Natural killer cell treated with Interleukin-12 subunit alpha and Interleukin-12 subunit beta and Interleukin-15 and Interleukin-18, amount 100 ng/mL, for 72 hours (primary cell): ENCODE measurements at regions not wholly inside any gene's neighbourhood (a gene's known extent, or its start where the extent isn't known, plus 50 kb on each side); places are given as distances from the start of the nearest gene placed in this dataset.
"Not testable (repeated sequence)": the region's sequence is repeated elsewhere in the genome, so short reads cannot be mapped to it uniquely, and the experiment has no call there.

Source experiments
- ATAC-seq, 2 donors: fragments of 150-1000 bp; cut with Tn5 transposase in 1 of 2; sonication (Bioruptor Pico), chemical (Tn5 transposase) in 1 of 2; 2 replicates each; pipeline ENCODE4 v1.10.0; 2021
- DNase-seq: peaks from one replicate; pipeline ENCODE4 v3.0.0; 2022; ENCODE audit warnings: low spot score
- H3K27ac Mint-ChIP-seq, 2 donors: 1 replicate in 1 of 2; 2 replicates in 1 of 2; pipeline ENCODE4 v1.8.0; 2022; ENCODE audit warnings: mixed read lengths in 2 of 2, mild to moderate bottlenecking in 1 of 2, moderate library complexity in 1 of 2
- H3K27me3 Mint-ChIP-seq, 2 donors: 1 replicate in 1 of 2; 2 replicates in 1 of 2; pipeline ENCODE4 v1.8.0; 2022; ENCODE audit warnings: mixed read lengths in 2 of 2
- H3K36me3 Mint-ChIP-seq: one replicate; pipeline ENCODE4 v1.8.0; 2022; ENCODE audit warnings: mixed read lengths
- H3K4me1 Mint-ChIP-seq, 2 donors: 1 replicate in 1 of 2; 2 replicates in 1 of 2; pipeline ENCODE4 v1.8.0; 2022; ENCODE audit warnings: low read depth in 2 of 2, mixed read lengths in 2 of 2, mild to moderate bottlenecking in 1 of 2
- H3K4me3 Mint-ChIP-seq: one replicate; pipeline ENCODE4 v1.8.0; 2022; ENCODE audit warnings: mixed read lengths
- H3K9me3 Mint-ChIP-seq: 2 replicates; pipeline ENCODE4 v1.8.0; 2022; ENCODE audit warnings: mixed read lengths

DNA sequence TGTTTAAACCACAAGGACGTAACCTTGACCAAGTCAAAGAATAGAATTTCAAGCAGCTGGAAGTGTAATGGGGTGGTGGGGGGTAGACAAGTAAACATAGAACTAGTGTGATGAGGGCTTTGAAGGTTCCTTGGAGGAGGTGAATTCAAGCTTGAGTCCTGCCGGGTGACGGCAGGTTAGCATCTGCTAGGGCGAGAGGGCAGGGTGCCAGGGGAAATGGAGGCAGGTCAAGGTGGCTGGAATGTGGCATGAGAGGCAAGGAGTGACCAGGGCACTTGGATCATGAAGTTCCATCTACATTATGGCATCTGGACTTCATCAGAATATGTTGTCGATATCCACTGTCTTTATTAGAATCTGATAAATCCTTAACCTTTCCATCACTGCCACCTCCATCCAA lies 207.5 kb upstream of the SLC35B3 start:
- Mint-ChIP-seq H3K4me3 (no peak overlapping the region), H3K27ac (no peak overlapping the region)
- no peak for DNase-seq

DNA sequence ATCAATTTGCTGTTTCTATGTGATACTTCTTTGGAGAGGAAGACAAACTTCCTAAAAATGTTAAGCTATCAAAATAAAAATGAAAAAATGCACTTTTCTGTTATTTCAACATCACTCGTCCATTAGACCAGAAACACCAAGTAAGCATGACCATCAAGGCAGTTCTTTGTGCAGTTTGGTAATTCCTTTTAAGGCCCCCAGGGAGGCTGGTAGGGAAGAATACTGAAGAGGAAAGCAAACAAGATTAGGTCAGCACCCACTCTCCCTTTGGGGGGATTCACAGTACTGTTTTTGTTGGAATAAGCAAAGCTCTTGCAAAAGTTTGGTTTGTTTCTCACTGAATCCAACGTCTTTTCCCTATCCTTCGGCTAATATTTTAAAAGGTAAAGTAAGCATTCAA lies 206.8 kb upstream of the SLC35B3 start:
- no peak overlapping the region for H3K4me3 Mint-ChIP-seq
- no peaks in the 10 kb centered on the region for H3K36me3 Mint-ChIP-seq
- no peak for ATAC-seq
- H3K9me3 Mint-ChIP-seq: peaks cover 15% of the 10 kb centered on the region
- H3K27ac Mint-ChIP-seq: no peak overlapping the region
- no peak for DNase-seq
- no peaks in the 10 kb centered on the region for H3K27me3 Mint-ChIP-seq
- no peaks in the 10 kb centered on the region for H3K4me1 Mint-ChIP-seq

More for the DNA sequence above, 207.5 kb upstream of the SLC35B3 start:
- H3K9me3 Mint-ChIP-seq: peaks cover 15% of the 10 kb centered on the region
- H3K4me1 Mint-ChIP-seq: no peaks in the 10 kb centered on the region
- no peak for ATAC-seq
- H3K36me3 Mint-ChIP-seq: no peaks in the 10 kb centered on the region
- no peaks in the 10 kb centered on the region for H3K27me3 Mint-ChIP-seq

DNA sequence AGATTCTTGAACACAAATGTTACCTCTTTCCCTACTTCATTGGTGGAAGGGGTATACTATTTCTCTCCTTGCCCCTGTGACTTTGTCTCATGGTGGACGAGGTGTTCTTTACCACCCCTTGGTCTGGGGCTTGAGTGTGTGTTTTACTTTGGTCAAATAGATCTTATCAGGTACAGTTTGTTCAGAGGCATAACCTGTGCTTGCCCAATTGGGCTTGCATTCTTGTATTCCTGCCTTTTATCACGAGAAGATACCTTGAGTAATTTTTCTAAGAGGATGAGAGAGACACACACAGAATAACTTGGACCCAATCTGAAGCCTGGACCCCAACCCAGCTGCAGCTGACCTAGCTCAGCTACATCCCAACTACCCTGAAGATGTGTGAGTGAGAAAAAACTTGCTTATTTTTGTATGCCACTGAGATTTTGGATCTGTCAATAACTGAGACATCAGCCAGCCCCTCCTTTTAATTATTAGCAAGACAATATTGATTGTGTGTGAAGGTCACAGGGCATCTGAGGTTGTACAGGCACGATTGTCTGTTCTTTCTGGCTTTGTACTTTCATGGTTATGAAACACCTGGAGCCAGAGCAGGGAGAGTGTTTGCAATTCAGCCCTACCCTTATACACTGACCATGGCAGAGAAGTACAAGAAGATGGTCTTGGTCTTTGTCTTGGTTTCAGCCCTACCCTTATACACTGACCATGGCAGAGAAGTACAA lies 204.7 kb upstream of the SLC35B3 start:
- ATAC-seq: no peak
- H3K4me3 Mint-ChIP-seq: no peak overlapping the region
- no peak overlapping the region for H3K27ac Mint-ChIP-seq
- no peak for DNase-seq
- no peaks in the 10 kb centered on the region for H3K4me1 Mint-ChIP-seq
- no peaks in the 10 kb centered on the region for H3K36me3 Mint-ChIP-seq
- H3K27me3 Mint-ChIP-seq: no peaks in the 10 kb centered on the region
- H3K9me3 Mint-ChIP-seq: peaks cover 15% of the 10 kb centered on the region

DNA sequence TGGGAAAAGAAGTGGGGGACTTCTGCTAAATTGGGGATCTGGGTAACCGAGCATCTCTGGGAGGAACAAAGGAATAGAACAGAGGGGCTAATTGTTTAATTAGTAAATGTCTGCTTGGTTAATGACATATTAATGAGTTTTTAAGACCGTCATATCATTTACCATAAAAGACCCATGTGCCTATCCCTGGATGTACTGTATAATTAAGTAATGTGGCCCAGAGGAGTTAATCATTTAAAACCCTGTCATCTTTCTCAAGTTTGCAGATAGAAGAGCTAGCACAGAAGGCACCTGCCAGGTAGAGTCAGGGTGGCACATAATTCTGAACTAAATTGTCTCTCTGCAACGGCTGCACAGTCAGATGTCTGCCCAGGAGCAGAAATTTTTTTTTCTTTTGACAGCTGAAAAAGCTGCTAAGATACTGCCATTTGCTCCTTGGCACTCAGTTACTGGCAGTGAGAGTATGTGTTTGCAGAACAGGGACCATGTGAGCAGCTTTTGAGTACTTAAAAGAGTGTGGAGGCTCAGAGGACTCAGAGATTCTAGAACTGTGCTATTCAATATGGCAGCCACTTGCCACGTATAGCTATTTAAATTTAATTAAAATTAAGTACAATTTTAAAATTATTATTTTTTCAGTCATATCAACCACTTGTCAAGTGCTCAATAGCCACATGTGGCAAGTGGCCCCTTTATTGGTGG lies 202.7 kb upstream of the SLC35B3 start:
- no peaks in the 10 kb centered on the region for H3K27me3 Mint-ChIP-seq
- no peak overlapping the region for H3K27ac Mint-ChIP-seq
- H3K36me3 Mint-ChIP-seq: no peaks in the 10 kb centered on the region
- no peak overlapping the region for H3K4me3 Mint-ChIP-seq
- H3K9me3 Mint-ChIP-seq: peaks cover 15% of the 10 kb centered on the region
- DNase-seq (no peak), ATAC-seq (no peak)
- no peaks in the 10 kb centered on the region for H3K4me1 Mint-ChIP-seq

DNA sequence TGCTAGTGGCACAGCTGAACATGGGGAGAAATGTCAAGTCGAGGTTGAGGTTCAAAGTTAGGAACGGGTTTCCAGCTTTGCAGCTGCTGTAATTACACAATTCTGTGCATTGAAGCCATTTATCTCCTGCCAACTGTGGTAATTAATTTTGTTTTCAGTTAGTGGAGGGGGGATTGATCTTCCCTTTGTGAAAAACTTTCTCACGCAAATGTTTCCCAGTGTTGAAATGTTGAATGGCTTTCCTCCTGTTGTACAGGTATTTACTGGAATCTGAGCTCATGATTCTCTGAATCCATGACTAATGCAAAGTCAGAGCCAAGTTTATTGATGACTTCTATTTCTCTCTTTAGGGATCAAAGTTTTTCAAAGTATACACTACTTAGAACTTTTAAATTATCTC lies 198.4 kb upstream of the SLC35B3 start:
- DNase-seq: no peak
- H3K9me3 Mint-ChIP-seq: peaks cover 4% of the 10 kb centered on the region

DNA sequence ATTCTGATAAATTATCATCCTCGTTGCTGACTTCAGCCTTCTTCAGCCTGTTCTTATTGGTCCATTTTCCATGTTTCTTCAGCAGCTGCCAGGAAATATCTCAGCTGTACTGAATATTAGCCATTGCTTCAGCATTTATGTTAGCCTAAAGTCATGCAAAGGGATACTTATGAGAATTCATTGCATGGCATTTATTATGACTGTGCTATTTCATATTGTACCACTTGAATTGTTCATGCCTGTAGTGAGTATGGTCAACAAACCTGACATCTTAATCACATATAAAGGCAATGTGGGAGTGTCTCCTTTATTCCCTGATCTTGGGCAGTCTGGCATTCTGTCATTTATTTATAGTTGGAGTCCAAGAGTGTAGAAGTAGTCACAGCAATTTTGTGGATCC lies 193.4 kb upstream of the SLC35B3 start:
- H3K9me3 Mint-ChIP-seq: no peaks in the 10 kb centered on the region
- H3K27me3 Mint-ChIP-seq: no peaks in the 10 kb centered on the region
- H3K27ac Mint-ChIP-seq: no peak overlapping the region
- no peaks in the 10 kb centered on the region for H3K4me1 Mint-ChIP-seq
- no peak for ATAC-seq
- H3K4me3 Mint-ChIP-seq: no peak overlapping the region
- no peaks in the 10 kb centered on the region for H3K36me3 Mint-ChIP-seq
- no peak for DNase-seq

More for the DNA sequence above, 198.4 kb upstream of the SLC35B3 start:
- no peaks in the 10 kb centered on the region for H3K27me3 Mint-ChIP-seq
- no peak for ATAC-seq
- H3K4me3 Mint-ChIP-seq: no peak overlapping the region
- no peaks in the 10 kb centered on the region for H3K36me3 Mint-ChIP-seq
- H3K27ac Mint-ChIP-seq: no peak overlapping the region
- no peaks in the 10 kb centered on the region for H3K4me1 Mint-ChIP-seq

DNA sequence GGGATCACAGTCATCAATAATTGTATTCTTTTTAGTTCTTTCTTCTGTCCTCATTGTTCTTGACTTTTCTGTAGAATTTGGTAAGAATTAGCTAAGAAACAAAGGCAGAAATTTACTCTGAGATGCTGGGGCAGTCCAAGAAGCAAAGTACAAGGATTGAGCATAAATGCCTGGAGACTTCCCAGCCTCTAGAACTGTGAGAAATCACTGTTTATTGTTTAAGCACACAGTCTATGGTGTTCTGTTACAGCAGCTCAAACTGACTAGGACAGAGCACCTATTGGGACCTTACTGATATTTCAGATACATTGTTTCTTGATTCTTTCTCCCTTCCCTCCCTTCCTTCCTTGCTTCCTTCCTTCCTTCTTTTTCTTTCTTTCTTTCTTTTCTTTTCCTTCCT lies 192.7 kb upstream of the SLC35B3 start:
- Mint-ChIP-seq H3K36me3 (no peaks in the 10 kb centered on the region), H3K27me3 (no peaks in the 10 kb centered on the region), H3K9me3 (no peaks in the 10 kb centered on the region), H3K4me1 (no peaks in the 10 kb centered on the region), H3K27ac (no peak overlapping the region), H3K4me3 (no peak overlapping the region)
- ATAC-seq: no peak
- no peak for DNase-seq

DNA sequence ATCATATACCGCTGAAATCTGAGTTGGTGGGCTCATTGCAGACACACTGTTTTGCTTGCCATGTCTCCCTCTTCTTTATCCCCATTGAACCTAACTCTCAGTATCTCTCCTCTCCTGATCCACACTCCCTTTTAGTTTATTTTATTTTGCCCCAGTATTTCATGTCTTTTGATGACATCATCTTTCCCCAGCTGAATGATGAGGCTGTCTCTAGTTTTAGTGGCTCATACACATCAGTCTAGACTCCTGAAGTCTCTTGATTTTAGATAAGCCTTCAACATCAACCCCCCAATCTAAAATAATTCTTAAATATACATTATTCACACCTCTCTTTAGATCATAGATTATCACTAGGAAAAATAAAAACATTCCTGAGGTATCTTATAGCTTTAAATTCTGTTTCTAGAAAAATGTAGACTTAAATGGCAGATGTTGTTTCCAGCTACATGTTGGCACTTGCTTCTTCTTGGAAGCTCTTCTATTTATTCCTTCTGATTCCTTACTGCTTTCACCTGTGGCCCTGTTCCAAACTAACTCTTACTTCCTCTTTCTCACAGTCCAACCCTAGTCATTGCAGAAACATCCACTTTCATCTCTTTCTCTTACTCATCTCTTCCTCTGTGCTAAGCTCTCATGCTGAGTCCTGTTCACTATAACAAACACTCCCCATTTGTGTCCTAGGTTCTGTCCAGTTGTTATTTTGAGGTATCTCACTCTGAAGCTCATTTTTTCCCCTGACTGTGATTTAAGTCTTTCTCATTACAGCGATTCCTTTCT lies 191.9 kb upstream of the SLC35B3 start:
- H3K4me3 Mint-ChIP-seq: no peak overlapping the region

DNA sequence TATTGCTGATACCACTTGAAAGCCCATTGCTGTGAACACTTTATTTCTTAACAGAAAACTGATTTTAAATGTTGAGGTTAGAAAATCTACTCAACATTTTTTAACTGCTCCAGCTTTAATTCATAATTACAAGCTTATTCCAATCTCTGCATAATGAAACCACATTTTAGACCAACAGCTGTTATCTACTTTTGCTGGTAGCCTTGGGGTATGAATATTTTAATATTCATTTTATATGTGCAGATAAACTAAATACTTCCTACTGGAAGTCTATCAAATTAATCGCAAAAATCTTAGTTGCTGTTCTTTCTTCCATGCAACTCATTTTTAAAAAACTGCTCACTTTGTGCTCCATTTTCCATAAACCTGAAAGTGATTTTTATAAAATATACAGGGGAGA lies 189.3 kb upstream of the SLC35B3 start:
- Mint-ChIP-seq H3K27ac (no peak overlapping the region), H3K36me3 (no peaks in the 10 kb centered on the region), H3K4me3 (no peak overlapping the region), H3K9me3 (no peaks in the 10 kb centered on the region), H3K4me1 (no peaks in the 10 kb centered on the region), H3K27me3 (no peaks in the 10 kb centered on the region)
- ATAC-seq (no peak), DNase-seq (no peak)

More for the DNA sequence above, 191.9 kb upstream of the SLC35B3 start:
- no peak for DNase-seq
- Mint-ChIP-seq H3K4me1 (no peaks in the 10 kb centered on the region), H3K9me3 (no peaks in the 10 kb centered on the region), H3K27ac (no peak overlapping the region), H3K27me3 (no peaks in the 10 kb centered on the region), H3K36me3 (no peaks in the 10 kb centered on the region)
- no peak for ATAC-seq

DNA sequence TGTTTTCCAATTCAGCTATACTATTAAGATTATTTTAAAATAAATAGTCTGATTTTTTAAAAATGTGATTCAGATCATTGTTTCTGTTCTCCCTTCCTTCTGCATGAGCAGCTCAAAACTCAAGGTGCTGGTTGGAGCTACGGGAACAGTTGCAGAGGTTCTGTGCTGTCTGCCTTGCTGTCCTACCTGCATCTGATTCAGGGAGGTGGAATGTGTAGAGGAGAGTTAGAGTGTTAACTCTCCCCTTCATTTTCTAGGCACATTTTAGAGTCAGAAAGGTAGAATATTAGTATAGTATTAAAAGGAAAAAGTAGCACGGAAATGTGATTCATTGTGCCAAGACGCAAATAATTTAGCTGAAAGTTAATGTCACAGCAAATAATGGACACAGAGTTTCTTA lies 188.1 kb upstream of the SLC35B3 start:
- no peak overlapping the region for H3K27ac Mint-ChIP-seq
- no peaks in the 10 kb centered on the region for H3K27me3 Mint-ChIP-seq
- peaks cover 5% of the 10 kb centered on the region for H3K9me3 Mint-ChIP-seq
- ATAC-seq (no peak), DNase-seq (no peak)
- no peaks in the 10 kb centered on the region for H3K4me1 Mint-ChIP-seq
- no peaks in the 10 kb centered on the region for H3K36me3 Mint-ChIP-seq
- no peak overlapping the region for H3K4me3 Mint-ChIP-seq

DNA sequence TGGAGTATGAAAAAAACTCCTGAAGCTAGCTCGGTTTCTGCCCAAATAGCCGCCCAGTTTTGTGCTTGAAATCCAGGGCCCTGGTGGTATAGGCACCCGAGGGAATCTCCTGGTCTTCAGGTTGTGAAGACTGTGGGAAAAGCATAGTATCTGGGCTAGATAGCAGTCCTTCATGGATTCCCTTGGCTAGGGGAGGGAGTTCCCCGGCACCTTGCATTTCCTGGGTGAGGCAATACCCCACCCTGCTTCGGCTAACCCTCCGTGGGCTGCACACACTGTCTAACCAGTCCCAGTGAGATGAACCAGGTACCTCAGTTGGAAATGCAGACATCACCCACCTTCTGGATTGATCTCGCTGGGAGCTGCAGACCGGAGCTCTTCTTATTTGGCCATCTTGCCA lies 184.5 kb upstream of the SLC35B3 start:
- H3K36me3 Mint-ChIP-seq: peaks cover 4% of the 10 kb centered on the region
- no peak overlapping the region for H3K27ac Mint-ChIP-seq
- ATAC-seq (no peak), DNase-seq (no peak)
- H3K4me3 Mint-ChIP-seq: no peak overlapping the region
- no peaks in the 10 kb centered on the region for H3K27me3 Mint-ChIP-seq
- H3K9me3 Mint-ChIP-seq: peaks cover 16% of the 10 kb centered on the region
- no peaks in the 10 kb centered on the region for H3K4me1 Mint-ChIP-seq

DNA sequence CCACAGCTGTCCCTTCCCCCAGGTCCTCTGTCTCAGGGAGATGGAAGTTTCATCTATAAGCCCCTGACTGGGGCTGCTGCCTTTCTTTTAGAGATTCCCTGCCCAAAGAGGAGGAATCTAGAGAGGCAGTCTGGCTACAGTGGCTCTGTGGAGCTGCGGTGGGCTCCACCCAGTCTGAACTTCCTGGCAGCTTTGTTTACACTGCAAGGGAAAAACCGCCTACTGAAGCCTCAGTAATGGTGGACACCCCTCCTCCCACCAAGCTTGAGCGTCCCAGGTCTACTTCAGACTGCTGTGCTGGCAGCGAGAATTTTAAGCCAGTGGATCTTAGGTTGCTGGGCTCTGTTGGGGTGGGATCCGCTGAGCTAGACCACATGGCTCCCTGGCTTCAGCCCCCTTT lies 184.1 kb upstream of the SLC35B3 start:
- H3K27me3 Mint-ChIP-seq: not testable (repeated sequence)
- H3K9me3 Mint-ChIP-seq: peaks cover 16% of the 10 kb centered on the region

DNA sequence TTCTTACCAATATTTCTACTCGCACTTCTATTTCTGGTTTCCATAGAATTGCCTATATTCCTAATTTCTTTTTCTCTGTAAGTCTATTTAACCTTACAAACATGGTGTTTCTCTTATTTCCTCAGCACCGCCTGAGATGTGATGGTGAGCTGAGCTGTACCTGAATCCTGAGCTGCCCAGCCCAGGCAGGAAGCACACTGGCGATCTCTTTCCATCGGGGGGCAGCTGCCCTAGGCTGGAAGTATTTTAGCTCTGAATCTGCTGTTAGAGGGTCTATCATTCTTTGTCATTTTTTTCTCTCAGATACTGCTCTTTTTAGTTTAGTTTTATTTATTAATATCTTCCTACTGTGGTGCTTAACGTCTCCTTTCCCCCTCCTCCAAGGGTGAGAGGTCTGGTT lies 173.4 kb upstream of the SLC35B3 start:
- H3K27ac Mint-ChIP-seq: no peak overlapping the region
- no peak overlapping the region for H3K4me3 Mint-ChIP-seq
- H3K27me3 Mint-ChIP-seq: no peaks in the 10 kb centered on the region
- no peak for DNase-seq
- H3K4me1 Mint-ChIP-seq: no peaks in the 10 kb centered on the region
- peaks cover 7% of the 10 kb centered on the region for H3K9me3 Mint-ChIP-seq
- H3K36me3 Mint-ChIP-seq: peaks cover 5% of the 10 kb centered on the region
- no peak for ATAC-seq

More for the DNA sequence above, 184.1 kb upstream of the SLC35B3 start:
- H3K36me3 Mint-ChIP-seq, H3K4me3 Mint-ChIP-seq, DNase-seq, ATAC-seq, H3K4me1 Mint-ChIP-seq, H3K27ac Mint-ChIP-seq: not testable (repeated sequence)
